Transverse colon (tissue), 4 donors: ENCODE measurements at regions not wholly inside any gene's neighbourhood (a gene's known extent, or its start where the extent isn't known, plus 50 kb on each side); places are given as distances from the start of the nearest gene placed in this dataset.

Source experiments
- DNase-seq: peaks from one replicate; pipeline ENCODE4 v3.0.0-alpha.2; 2019
- H3K27ac ChIP-seq, 4 donors: fragments of 200-600 bp; sonication (generic); 2 replicates each; pipeline ENCODE4 v1.5.1; 2016 to 2018; ENCODE audit warnings: inconsistent platforms in 4 of 4
- H3K27me3 ChIP-seq: fragments of 200-600 bp; sonication (generic); 2 replicates; pipeline ENCODE4 v1.5.1; 2017; ENCODE audit warnings: inconsistent platforms
- H3K36me3 ChIP-seq, 4 donors: fragments of 200-600 bp; sonication (generic); 2 replicates each; pipeline ENCODE4 v1.5.1; 2017 to 2019; ENCODE audit warnings: inconsistent platforms in 4 of 4
- H3K4me1 ChIP-seq, 4 donors: fragments of 200-600 bp; sonication (generic); 2 replicates each; pipeline ENCODE4 v1.5.1; 2017 to 2020; ENCODE audit warnings: inconsistent platforms in 4 of 4
- H3K4me3 ChIP-seq, 4 donors: fragments of 200-600 bp; sonication (generic); 1 replicate in 1 of 4; 2 replicates in 3 of 4; pipeline versions ENCODE4 v1.5.1 to v1.6.1; 2017 to 2019; ENCODE audit warnings: inconsistent platforms in 4 of 4
- H3K9me3 ChIP-seq, 2 donors: fragments of 200-600 bp; sonication (generic); 2 replicates each; pipeline ENCODE4 v1.5.1; 2017 to 2019; ENCODE audit warnings: inconsistent platforms in 2 of 2
- CTCF ChIP-seq, 5 experiments: fragments of 200-600 bp in 3 of 5; fragments of 450-650 bp in 2 of 5; sonication (generic) in 3 of 5; IDR thresholded peaks; 1 replicate in 2 of 5; 2 replicates in 3 of 5; pipeline ENCODE4 v1.5.1; 2016 to 2017; ENCODE audit warnings: antibody characterized with exemption in 5 of 5, inconsistent platforms in 3 of 5, mild to moderate bottlenecking in 2 of 5, moderate library complexity in 1 of 5
- EP300 ChIP-seq: sonication (generic); formaldehyde crosslinking; IDR thresholded peaks from one replicate; pipeline ENCODE4 v1.6.1; 2017; ENCODE audit warnings: antibody characterized with exemption, low read depth
- POLR2A ChIP-seq: fragments of 450-650 bp; IDR thresholded peaks from one replicate; pipeline ENCODE4 v1.6.1; 2016; ENCODE audit warnings: antibody characterized with exemption, mild to moderate bottlenecking, moderate library complexity
- POLR2AphosphoS5 ChIP-seq, 3 donors: sonication (generic); formaldehyde crosslinking; IDR thresholded peaks; one replicate each; pipeline ENCODE4 v1.6.1; 2016; ENCODE audit warnings: antibody characterized with exemption in 3 of 3
- WGBS, 2 donors: methylation state at CpG; one replicate each; pipeline ENCODE4 v1.1.5; 2018; ENCODE audit warnings: low coverage in 1 of 2; 5-methylcytosine and 5-hydroxymethylcytosine counted together
- in situ Hi-C, 4 donors: fragments of 200-750 bp; cut with MboI; loops; one replicate each; pipeline versions ENCODE4 v1.15.0 to v1.15.1; 2017; ENCODE audit warnings: low sequenced_read_pairs in 3 of 4, low pct_ligation_motif_present in 1 of 4, low pct_unique_long_range_greater_than_20kb in 1 of 4
- intact Hi-C: fragments of 100-400 bp; cut with DNase I; formaldehyde crosslinking; loops from one replicate; pipeline ENCODE4 v1.15.1; 2023; ENCODE audit warnings: low total_unique reads

DNA sequence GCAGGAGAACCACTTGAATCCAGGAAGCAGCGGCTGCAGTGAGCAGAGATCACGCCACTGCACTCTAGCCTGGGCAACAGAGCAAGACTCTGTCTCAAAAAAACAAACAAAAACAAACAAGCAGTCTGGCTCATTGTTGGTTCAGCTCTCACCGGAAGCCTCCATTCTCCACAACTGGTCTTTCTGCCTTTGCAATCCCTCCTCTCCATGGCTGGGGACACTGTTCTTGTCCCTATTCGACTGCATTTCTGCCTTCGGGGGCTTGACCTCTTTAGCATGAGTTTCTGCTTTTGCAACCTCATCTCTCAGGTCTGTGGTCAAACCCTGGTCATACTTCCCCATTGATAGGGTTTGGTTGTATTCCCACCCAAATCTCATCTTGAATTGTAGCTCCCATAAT is 216.3 kb upstream of the NR5A2 start:
- DNase-seq = no peak
- intact Hi-C loops = no loop called here
- WGBS, 2 donors = 83 to 84% methylated on average over 4 to 5 of the region's 5 CpGs
- in situ Hi-C loops = no loop called here
- H3K27ac ChIP-seq = no peak overlapping the region
- no peaks in the 10 kb centered on the region for H3K36me3 ChIP-seq
- no peak overlapping the region for H3K4me3 ChIP-seq
- H3K9me3 ChIP-seq = no peaks in the 10 kb centered on the region
- no peaks in the 10 kb centered on the region for H3K4me1 ChIP-seq
- TF ChIP-seq POLR2AphosphoS5 (IDR thresholded peaks at IDR 0.05) (no peak), EP300 (no peak)
- no peaks in the 10 kb centered on the region for H3K27me3 ChIP-seq

DNA sequence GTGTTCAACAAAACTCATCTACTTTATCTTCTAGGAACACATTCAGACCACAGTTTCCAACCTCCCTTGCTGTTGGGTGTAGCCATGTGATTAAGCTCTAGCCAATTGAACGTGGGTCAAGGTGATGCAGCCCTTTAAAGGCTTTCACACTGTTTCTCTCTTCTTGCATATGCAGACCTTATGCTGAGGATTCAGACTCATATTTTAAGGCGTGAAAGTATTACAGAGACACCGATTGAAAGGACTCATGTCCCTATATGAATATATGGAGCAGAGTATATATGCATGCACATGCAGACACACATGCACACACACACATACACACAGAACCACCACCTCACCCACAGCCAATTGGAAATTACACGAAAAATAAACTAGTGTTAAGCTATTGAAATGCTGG is 214.3 kb upstream of the NR5A2 start:
- no peak for DNase-seq
- in situ Hi-C loops (no loop called here), intact Hi-C loops (no loop called here)
- H3K36me3 ChIP-seq = no peaks in the 10 kb centered on the region
- H3K27me3 ChIP-seq = no peaks in the 10 kb centered on the region
- 67 to 90% methylated on average over 3 to 4 of the region's 4 CpGs for WGBS, 2 donors
- no peaks in the 10 kb centered on the region for H3K4me1 ChIP-seq
- no peak overlapping the region for H3K4me3 ChIP-seq
- no peak overlapping the region for H3K27ac ChIP-seq
- no peaks in the 10 kb centered on the region for H3K9me3 ChIP-seq
- TF ChIP-seq CTCF (IDR thresholded peaks at IDR 0.05) (no peak), EP300 (no peak), POLR2A (no peak), POLR2AphosphoS5 (IDR thresholded peaks at IDR 0.05) (no peak)

GRCh38 chr1:199815947-199816346 is 211.6 kb upstream of the NR5A2 start:
- WGBS, 2 donors = 90 to 91% methylated on average over 3 of the region's 3 CpGs
- Histone ChIP-seq H3K36me3 (no peaks in the 10 kb centered on the region), H3K9me3 (no peaks in the 10 kb centered on the region), H3K27ac (no peak overlapping the region), H3K4me3 (no peak overlapping the region), H3K27me3 (no peaks in the 10 kb centered on the region), H3K4me1 (peaks cover 0 to under 1% (median 0%) of the 10 kb centered on the region in 4 donors)
- in situ Hi-C loops = no loop called here
- DNase-seq = no peak
- intact Hi-C loops = no loop called here
- TF ChIP-seq POLR2A (no peak), EP300 (no peak), POLR2AphosphoS5 (IDR thresholded peaks at IDR 0.05) (no peak), CTCF (IDR thresholded peaks at IDR 0.05) (no peak)

GRCh38 chr1:199817266-199817665 is 210.2 kb upstream of the NR5A2 start:
- H3K4me3 ChIP-seq = no peak overlapping the region
- no peaks in the 10 kb centered on the region for H3K9me3 ChIP-seq
- no peaks in the 10 kb centered on the region for H3K27me3 ChIP-seq
- in situ Hi-C loops (no loop called here), intact Hi-C loops (no loop called here)
- no peaks in the 10 kb centered on the region for H3K36me3 ChIP-seq
- 40 to 63% methylated on average over 1 of the region's 1 CpG for WGBS, 2 donors
- TF ChIP-seq CTCF (IDR thresholded peaks at IDR 0.05) (no peak), POLR2AphosphoS5 (IDR thresholded peaks at IDR 0.05) (no peak), POLR2A (no peak), EP300 (no peak)
- no peak for DNase-seq
- no peak overlapping the region for H3K27ac ChIP-seq
- H3K4me1 ChIP-seq = peaks cover 0 to 4% (median 0%) of the 10 kb centered on the region in 4 donors
